ENCODE measurements at regions not wholly inside any gene's neighbourhood (a gene's known extent, or its start where the extent isn't known, plus 50 kb on each side); places are given as distances from the start of the nearest gene placed in this dataset.

DNA sequence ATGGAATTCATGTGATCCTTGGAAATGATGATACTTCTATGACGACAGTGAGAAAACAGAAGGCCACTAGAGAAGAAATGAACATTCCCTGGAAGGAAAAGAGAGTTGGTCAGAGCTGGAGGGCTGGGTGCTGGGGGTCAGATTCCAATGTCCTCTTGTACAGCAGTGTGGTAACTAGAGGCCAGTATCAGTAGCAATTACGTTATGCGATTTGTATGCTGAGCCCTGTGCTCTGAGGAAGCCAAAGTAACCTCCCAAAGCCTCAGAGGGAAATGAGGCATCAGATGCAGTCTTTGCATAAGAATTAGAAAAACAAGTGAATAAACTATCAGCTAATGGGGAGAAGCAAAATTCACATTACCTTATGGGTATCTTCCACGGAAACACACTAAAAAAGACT is 65.5 kb upstream of the SLC4A11 start (continued):
- TF ChIP-seq ZNF462 (CRISPR knock-in tag; IDR thresholded peaks at IDR 0.05), result no peak
- no peak for TF ChIP-seq STAT1 (IDR thresholded peaks at IDR 0.05; ENCODE audit: unreplicated experiment)
- no peak for TF ChIP-seq CREB1 (CRISPR knock-in tag; IDR thresholded peaks at IDR 0.05; ENCODE audit: low read depth)
- no peak for TF ChIP-seq POLR2AphosphoS5 (IDR thresholded peaks at IDR 0.05; ENCODE audit: low read depth)
- TF ChIP-seq EZH2phosphoT487 (IDR thresholded peaks at IDR 0.05; ENCODE audit: unreplicated experiment), result no peak
- no peak for TF ChIP-seq JUNB (IDR thresholded peaks at IDR 0.05; ENCODE audit: unreplicated experiment)
- no peak for TF ChIP-seq ZNF331 (CRISPR knock-in tag; IDR thresholded peaks at IDR 0.05; ENCODE audit: low read depth)
- TF ChIP-seq ETS1 (IDR thresholded peaks at IDR 0.05), result no peak
- no peak for TF ChIP-seq NANOG (IDR thresholded peaks at IDR 0.05; ENCODE audit: borderline replicate concordance)

- no peaks in the 10 kb centered on the region for H3K9me3 Mint-ChIP-seq
- H3K27ac Mint-ChIP-seq, result no peak overlapping the region
- peaks cover 6% of the 10 kb centered on the region for H3K36me3 Mint-ChIP-seq (ENCODE audit: low read depth)
- no peak for DNase-seq (ENCODE audit: low spot score)
- H3K27me3 Mint-ChIP-seq (ENCODE audit: insufficient read depth, low read depth, poor library complexity), result peaks cover 3% of the 10 kb centered on the region
- no peak; the same call in 2 of the 3 replicates for ATAC-seq
- no peak overlapping the region for H3K27ac ChIP-seq (ENCODE audit: low read depth)
- no peak overlapping the region for H3K4me3 ChIP-seq
- H4K20me1 ChIP-seq (replicated peaks; ENCODE audit: insufficient read depth), result no peaks in the 10 kb centered on the region
- no peaks in the 10 kb centered on the region for H3K9me2 ChIP-seq (ENCODE audit: insufficient read depth)
- no peaks in the 10 kb centered on the region for H3K27me3 ChIP-seq (ENCODE audit: insufficient read depth)
- H3K79me2 ChIP-seq (replicated peaks; ENCODE audit: insufficient read depth), result no peaks in the 10 kb centered on the region
- H3K4me1 ChIP-seq (ENCODE audit: insufficient read depth), result no peaks in the 10 kb centered on the region
- H3K4me2 ChIP-seq, result no peak overlapping the region
- peaks cover 7% of the 10 kb centered on the region for H3K4me1 Mint-ChIP-seq
- H3K4me3 Mint-ChIP-seq, result no peak overlapping the region
- no peaks in the 10 kb centered on the region for H3F3A ChIP-seq (replicated peaks; ENCODE audit: low read depth)
- no peak overlapping the region for H2AFZ ChIP-seq
- no peaks in the 10 kb centered on the region for H3K36me3 ChIP-seq (ENCODE audit: insufficient read depth)
- TF ChIP-seq ZNF462 (CRISPR knock-in tag; IDR thresholded peaks at IDR 0.05) (no peak), ZNF331 (CRISPR knock-in tag; IDR thresholded peaks at IDR 0.05; ENCODE audit: low read depth) (no peak)
Measured at GRCh38 chr20:3297079-3297378, 58.0 kb upstream of the SLC4A11 start.
